Vagina (tissue), 2 donors: ENCODE measurements at regions not wholly inside any gene's neighbourhood (a gene's known extent, or its start where the extent isn't known, plus 50 kb on each side); places are given as distances from the start of the nearest gene placed in this dataset.

Experiments used
- POLR2A ChIP-seq, 2 donors: fragments of 450-650 bp; IDR thresholded peaks; one replicate each; pipeline ENCODE4 v1.6.1; 2017; ENCODE audit warnings: antibody characterized with exemption in 2 of 2, mild to moderate bottlenecking in 2 of 2, moderate library complexity in 2 of 2
- POLR2AphosphoS5 ChIP-seq, 2 donors: sonication (generic); formaldehyde crosslinking; IDR thresholded peaks; one replicate each; pipeline ENCODE4 v1.9.0; 2017; ENCODE audit warnings: antibody characterized with exemption in 2 of 2, mild to moderate bottlenecking in 2 of 2, low read depth in 1 of 2; ENCODE audit not compliant: insufficient read depth in 1 of 2
- TF ChIP-seq, protein P1 (sequence below), 3 experiments: fragments of 450-650 bp in 2 of 3; fragments of 200-600 bp in 1 of 3; sonication (generic) in 1 of 3; IDR thresholded peaks; one replicate each; pipeline ENCODE4 v1.5.1; 2017 to 2019; ENCODE audit warnings: antibody characterized with exemption in 3 of 3, mild to moderate bottlenecking in 2 of 3, moderate library complexity in 2 of 3

DNA sequence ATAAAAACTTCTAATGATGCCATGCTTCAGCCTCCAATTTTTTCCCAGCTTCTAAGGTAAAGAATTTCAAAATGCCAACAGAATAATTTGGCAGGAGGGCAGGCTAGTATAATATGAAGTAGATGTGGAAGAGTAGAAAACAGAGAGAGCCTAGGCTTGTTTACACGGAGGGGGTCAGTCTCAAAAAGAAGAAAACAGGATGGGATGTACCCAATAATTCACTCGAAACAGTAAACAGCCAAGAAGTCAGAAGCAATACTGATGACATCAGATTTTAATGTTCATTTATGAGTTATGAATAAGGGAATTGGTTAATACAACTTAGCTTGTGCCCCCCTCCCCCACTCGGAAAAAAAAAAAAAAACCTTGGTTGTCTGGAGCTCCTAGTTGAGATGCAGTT lies 422.5 kb downstream of the FOXO1 start:
- TF ChIP-seq, protein P1, sequence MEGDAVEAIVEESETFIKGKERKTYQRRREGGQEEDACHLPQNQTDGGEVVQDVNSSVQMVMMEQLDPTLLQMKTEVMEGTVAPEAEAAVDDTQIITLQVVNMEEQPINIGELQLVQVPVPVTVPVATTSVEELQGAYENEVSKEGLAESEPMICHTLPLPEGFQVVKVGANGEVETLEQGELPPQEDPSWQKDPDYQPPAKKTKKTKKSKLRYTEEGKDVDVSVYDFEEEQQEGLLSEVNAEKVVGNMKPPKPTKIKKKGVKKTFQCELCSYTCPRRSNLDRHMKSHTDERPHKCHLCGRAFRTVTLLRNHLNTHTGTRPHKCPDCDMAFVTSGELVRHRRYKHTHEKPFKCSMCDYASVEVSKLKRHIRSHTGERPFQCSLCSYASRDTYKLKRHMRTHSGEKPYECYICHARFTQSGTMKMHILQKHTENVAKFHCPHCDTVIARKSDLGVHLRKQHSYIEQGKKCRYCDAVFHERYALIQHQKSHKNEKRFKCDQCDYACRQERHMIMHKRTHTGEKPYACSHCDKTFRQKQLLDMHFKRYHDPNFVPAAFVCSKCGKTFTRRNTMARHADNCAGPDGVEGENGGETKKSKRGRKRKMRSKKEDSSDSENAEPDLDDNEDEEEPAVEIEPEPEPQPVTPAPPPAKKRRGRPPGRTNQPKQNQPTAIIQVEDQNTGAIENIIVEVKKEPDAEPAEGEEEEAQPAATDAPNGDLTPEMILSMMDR (IDR thresholded peaks at IDR 0.05): no peak
- TF ChIP-seq POLR2A (IDR thresholded peaks at IDR 0.05) (no peak), POLR2AphosphoS5 (IDR thresholded peaks at IDR 0.05; ENCODE audit: insufficient read depth in 1 of 2, low read depth in 1 of 2) (no peak)
